IMR-90 (cell line): ENCODE measurements at regions not wholly inside any gene's neighbourhood (a gene's known extent, or its start where the extent isn't known, plus 50 kb on each side); places are given as distances from the start of the nearest gene placed in this dataset.

Experiments used
- ATAC-seq: fragments of 200-7000 bp; cut with Tn5 transposase; 2 replicates; pipeline ENCODE4 v1.9.1; 2020; ENCODE audit warnings: low read depth, mild to moderate bottlenecking, moderate library complexity
- BruUV-seq: library from RNA; stranded (reverse); fragments of 400-500 nt; replicated peaks from 2 replicates; lab custom pipeline; 2021; lab: Mats Ljungman, UMichigan
- CTCF ChIA-PET: fragments of 300-600 bp; formaldehyde crosslinking; extraction: SDS; loops from one replicate; lab custom pipeline; 2021; ENCODE audit warnings: antibody characterized with exemption; lab: Yijun Ruan, JAX
- POLR2A ChIA-PET: fragments of 300-600 bp; sonication (Branson Sonifier 250); formaldehyde crosslinking; loops from one replicate; lab custom pipeline; 2022; ENCODE audit warnings: antibody characterized with exemption; ENCODE audit not compliant: unreplicated experiment; lab: Charles Lee
- DNase-seq: peaks from one replicate; pipeline ENCODE4 v3.0.0; 2013
- H2AFZ ChIP-seq: replicated peaks from 2 replicates; pipeline ENCODE3; 2013; ENCODE audit warnings: low read length, mild to moderate bottlenecking; ENCODE audit not compliant: poor library complexity
- H2AK5ac ChIP-seq: 2 replicates; pipeline ENCODE4 v1.6.1; 2013; ENCODE audit warnings: low read depth, low read length, inconsistent platforms
- H2AK9ac ChIP-seq: replicated peaks from 2 replicates; pipeline ENCODE3; 2013; ENCODE audit warnings: mild to moderate bottlenecking, low read depth, low read length, moderate library complexity; ENCODE audit not compliant: poor library complexity
- H2BK120ac ChIP-seq: 2 replicates; pipeline ENCODE4 v1.6.1; 2013; ENCODE audit warnings: low read depth, low read length, inconsistent platforms
- H2BK15ac ChIP-seq: 3 replicates; pipeline ENCODE4 v1.6.1; 2013; ENCODE audit warnings: low read depth, low read length, inconsistent platforms
- H2BK20ac ChIP-seq: 2 replicates; pipeline ENCODE4 v1.6.1; 2013; ENCODE audit warnings: low read depth, mild to moderate bottlenecking, inconsistent platforms, low read length, moderate library complexity
- H2BK5ac ChIP-seq: 2 replicates; pipeline ENCODE4 v1.6.1; 2013; ENCODE audit warnings: mild to moderate bottlenecking, low read depth, low read length, inconsistent platforms; ENCODE audit not compliant: poor library complexity, severe bottlenecking
- H3K14ac ChIP-seq: replicated peaks from 2 replicates; pipeline ENCODE4 v1.6.1; 2013; ENCODE audit warnings: low read depth, low read length, inconsistent platforms
- H3K18ac ChIP-seq: 2 replicates; pipeline ENCODE4 v1.6.1; 2013; ENCODE audit warnings: low read depth, low read length, control low read depth
- H3K23ac ChIP-seq: 2 replicates; pipeline ENCODE4 v1.6.1; 2013; ENCODE audit warnings: low read depth, low read length, inconsistent platforms
- H3K27ac ChIP-seq: 2 replicates; pipeline ENCODE4 v1.5.1; 2013; ENCODE audit warnings: mild to moderate bottlenecking, control low read depth, low read length; ENCODE audit not compliant: insufficient read depth
- H3K27me3 ChIP-seq: 2 replicates; pipeline ENCODE4 v1.6.1; 2013; ENCODE audit warnings: low read length; ENCODE audit not compliant: control insufficient read depth, insufficient read depth
- H3K36me3 ChIP-seq: 2 replicates; pipeline ENCODE4 v1.6.1; 2013; ENCODE audit warnings: low read length, mixed read lengths; ENCODE audit not compliant: control insufficient read depth, insufficient read depth
- H3K4ac ChIP-seq: 2 replicates; pipeline ENCODE4 v1.6.1; 2013; ENCODE audit warnings: low read depth, low read length, inconsistent platforms
- H3K4me1 ChIP-seq: 2 replicates; pipeline ENCODE4 v1.6.1; 2013; ENCODE audit warnings: low read length, mixed read lengths; ENCODE audit not compliant: control insufficient read depth, insufficient read depth
- H3K4me2 ChIP-seq: 2 replicates; pipeline ENCODE4 v1.6.1; 2013; ENCODE audit warnings: low read depth, mild to moderate bottlenecking, control low read depth, low read length, moderate library complexity
- H3K4me3 ChIP-seq: 2 replicates; pipeline ENCODE4 v1.5.1; 2013; ENCODE audit warnings: low read depth, mild to moderate bottlenecking, control low read depth, low read length, moderate library complexity; ENCODE audit not compliant: insufficient read depth
- H3K56ac ChIP-seq: 2 replicates; pipeline ENCODE4 v1.6.1; 2013; ENCODE audit warnings: low read length, inconsistent platforms; ENCODE audit not compliant: insufficient read depth; ENCODE audit errors: extremely low read depth
- H3K79me1 ChIP-seq, 2 experiments: 2 replicates each; pipeline ENCODE4 v1.6.1; 2013; ENCODE audit warnings: low read length in 2 of 2, inconsistent platforms in 1 of 2, low read depth in 1 of 2
- H3K9ac ChIP-seq: 2 replicates; pipeline ENCODE4 v1.6.1; 2013; ENCODE audit warnings: low read depth, low read length, control low read depth
- H3K9me1 ChIP-seq: 2 replicates; pipeline ENCODE4 v1.6.1; 2013; ENCODE audit warnings: low read length, inconsistent platforms; ENCODE audit not compliant: insufficient read depth
- H3K9me3 ChIP-seq: 2 replicates; pipeline ENCODE4 v1.6.1; 2013; ENCODE audit warnings: low read length; ENCODE audit not compliant: control insufficient read depth, insufficient read depth
- H4K20me1 ChIP-seq: 2 replicates; pipeline ENCODE4 v1.6.1; 2013; ENCODE audit warnings: low read length, inconsistent platforms; ENCODE audit not compliant: insufficient read depth
- H4K5ac ChIP-seq: 2 replicates; pipeline ENCODE4 v1.6.1; 2013; ENCODE audit warnings: mild to moderate bottlenecking, low read depth, low read length, control low read depth
- H4K8ac ChIP-seq, 2 experiments: 2 replicates each; pipeline ENCODE4 v1.6.1; 2013; ENCODE audit warnings: low read depth in 2 of 2, low read length in 2 of 2, control low read depth in 1 of 2, inconsistent platforms in 1 of 2
- H4K91ac ChIP-seq: 2 replicates; pipeline ENCODE4 v1.6.1; 2013; ENCODE audit warnings: low read depth, low read length, inconsistent platforms; ENCODE audit not compliant: insufficient read depth
- BHLHE40 ChIP-seq: fragments of 150-350 bp; IDR thresholded peaks from 2 replicates; pipeline ENCODE4 v1.6.1; 2016; ENCODE audit warnings: mild to moderate bottlenecking, low read depth, low read length
- CEBPB ChIP-seq: IDR thresholded peaks from 2 replicates; pipeline ENCODE4 v1.6.1; 2012; ENCODE audit warnings: low read depth, low read length, improper control_type of control experiment
- CHD1 ChIP-seq: IDR thresholded peaks from 2 replicates; pipeline ENCODE4 v1.6.1; 2012; ENCODE audit warnings: low read depth, low read length, improper control_type of control experiment
- FOS ChIP-seq: fragments of 150-350 bp; IDR thresholded peaks from 2 replicates; pipeline ENCODE4 v1.6.1; 2016; ENCODE audit warnings: low read depth, low read length
- MAFK ChIP-seq: IDR thresholded peaks from 2 replicates; pipeline ENCODE4 v1.6.1; 2012; ENCODE audit warnings: low read depth, low read length, improper control_type of control experiment
- MAZ ChIP-seq: IDR thresholded peaks from 2 replicates; pipeline ENCODE4 v1.6.1; 2012; ENCODE audit warnings: low read depth, mild to moderate bottlenecking, low read length, improper control_type of control experiment, moderate library complexity, borderline replicate concordance
- MXI1 ChIP-seq: IDR thresholded peaks from 2 replicates; pipeline ENCODE4 v1.6.1; 2012; ENCODE audit warnings: low read depth, mild to moderate bottlenecking, low read length, moderate library complexity, borderline replicate concordance
- NFE2L2 ChIP-seq: fragments of 150-350 bp; IDR thresholded peaks from 2 replicates; pipeline ENCODE4 v1.6.1; 2016; ENCODE audit warnings: low read depth, mild to moderate bottlenecking, low read length
- POLR2A ChIP-seq: IDR thresholded peaks from 2 replicates; pipeline ENCODE4 v1.6.1; 2012; ENCODE audit warnings: mild to moderate bottlenecking, low read depth, low read length
- RAD21 ChIP-seq: IDR thresholded peaks from 2 replicates; pipeline ENCODE4 v1.6.1; 2012; ENCODE audit warnings: low read length, improper control_type of control experiment
- RCOR1 ChIP-seq: IDR thresholded peaks from 2 replicates; pipeline ENCODE4 v1.6.1; 2012; ENCODE audit warnings: mild to moderate bottlenecking, low read length, improper control_type of control experiment; ENCODE audit not compliant: insufficient replicate concordance
- RFX5 ChIP-seq: IDR thresholded peaks from 2 replicates; pipeline ENCODE4 v1.8.0; 2012; ENCODE audit warnings: low read depth, mild to moderate bottlenecking, low read length, moderate library complexity
- SMC3 ChIP-seq: fragments of 150-350 bp; IDR thresholded peaks from 2 replicates; pipeline ENCODE4 v1.6.1; 2016; ENCODE audit warnings: low read depth, mild to moderate bottlenecking, antibody characterized with exemption, low read length, moderate library complexity
- WGBS, 2 experiments: methylation state at CpG; one replicate each; pipeline versions ENCODE4 v1.1.5 to v1.1.7; 2013; ENCODE audit warnings: missing lambda C conversion rate in 2 of 2; ENCODE audit not compliant: insufficient read length in 1 of 2; ENCODE audit errors: extremely low coverage in 2 of 2; 5-methylcytosine and 5-hydroxymethylcytosine counted together
- dilution Hi-C: fragments of 300-500 bp; cut with HindIII; formaldehyde crosslinking; loops from one replicate; pipeline ENCODE4 v1.14.3; 2018; ENCODE audit warnings: low sequenced_read_pairs; ENCODE audit not compliant: unreplicated experiment
- in situ Hi-C: fragments of 300-500 bp; cut with MboI; formaldehyde crosslinking; loops from 3 replicates; pipeline ENCODE4 v1.14.3; 2019; ENCODE audit warnings: low sequenced_read_pairs, inconsistent platforms, mixed read lengths
- intact Hi-C: fragments of 100-400 bp; cut with micrococcal nuclease; formaldehyde crosslinking; loops from 2 replicates; pipeline ENCODE4 v1.10.0; 2022
- TF ChIP-seq, protein P1 (sequence below): conservative IDR thresholded peaks from 2 replicates; pipeline ENCODE4 v1.5.1; 2012; ENCODE audit warnings: mild to moderate bottlenecking, low read depth, low read length, improper control_type of control experiment
- TF ChIP-seq, protein P2 (sequence below): fragments of 150-350 bp; IDR thresholded peaks from 2 replicates; pipeline ENCODE4 v1.6.1; 2016; ENCODE audit warnings: low read depth, mild to moderate bottlenecking, low read length, moderate library complexity, borderline replicate concordance

DNA sequence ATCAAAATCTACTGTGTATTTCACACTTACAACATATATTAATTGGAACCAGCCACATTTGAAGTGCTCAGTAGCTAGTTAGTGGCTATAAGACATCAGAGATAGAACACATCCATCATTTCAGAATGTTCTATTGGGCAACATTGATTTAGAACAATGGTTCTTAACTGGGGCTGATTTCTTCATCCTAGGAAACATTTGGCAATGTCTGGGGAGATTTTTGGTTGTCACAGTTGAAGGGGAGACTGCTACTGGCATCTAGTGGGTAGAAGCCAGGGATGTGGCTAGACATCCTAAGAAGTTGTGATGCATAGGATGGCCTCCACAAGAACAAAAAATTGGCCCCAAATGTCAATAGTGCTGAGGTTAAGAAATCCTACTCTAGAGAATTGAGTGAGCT lies 132.5 kb downstream of the OLIG3 start (continued):
- TF ChIP-seq, protein P1, sequence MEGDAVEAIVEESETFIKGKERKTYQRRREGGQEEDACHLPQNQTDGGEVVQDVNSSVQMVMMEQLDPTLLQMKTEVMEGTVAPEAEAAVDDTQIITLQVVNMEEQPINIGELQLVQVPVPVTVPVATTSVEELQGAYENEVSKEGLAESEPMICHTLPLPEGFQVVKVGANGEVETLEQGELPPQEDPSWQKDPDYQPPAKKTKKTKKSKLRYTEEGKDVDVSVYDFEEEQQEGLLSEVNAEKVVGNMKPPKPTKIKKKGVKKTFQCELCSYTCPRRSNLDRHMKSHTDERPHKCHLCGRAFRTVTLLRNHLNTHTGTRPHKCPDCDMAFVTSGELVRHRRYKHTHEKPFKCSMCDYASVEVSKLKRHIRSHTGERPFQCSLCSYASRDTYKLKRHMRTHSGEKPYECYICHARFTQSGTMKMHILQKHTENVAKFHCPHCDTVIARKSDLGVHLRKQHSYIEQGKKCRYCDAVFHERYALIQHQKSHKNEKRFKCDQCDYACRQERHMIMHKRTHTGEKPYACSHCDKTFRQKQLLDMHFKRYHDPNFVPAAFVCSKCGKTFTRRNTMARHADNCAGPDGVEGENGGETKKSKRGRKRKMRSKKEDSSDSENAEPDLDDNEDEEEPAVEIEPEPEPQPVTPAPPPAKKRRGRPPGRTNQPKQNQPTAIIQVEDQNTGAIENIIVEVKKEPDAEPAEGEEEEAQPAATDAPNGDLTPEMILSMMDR = no peak
- TF ChIP-seq RAD21 (no peak), NFE2L2 (no peak)

DNA sequence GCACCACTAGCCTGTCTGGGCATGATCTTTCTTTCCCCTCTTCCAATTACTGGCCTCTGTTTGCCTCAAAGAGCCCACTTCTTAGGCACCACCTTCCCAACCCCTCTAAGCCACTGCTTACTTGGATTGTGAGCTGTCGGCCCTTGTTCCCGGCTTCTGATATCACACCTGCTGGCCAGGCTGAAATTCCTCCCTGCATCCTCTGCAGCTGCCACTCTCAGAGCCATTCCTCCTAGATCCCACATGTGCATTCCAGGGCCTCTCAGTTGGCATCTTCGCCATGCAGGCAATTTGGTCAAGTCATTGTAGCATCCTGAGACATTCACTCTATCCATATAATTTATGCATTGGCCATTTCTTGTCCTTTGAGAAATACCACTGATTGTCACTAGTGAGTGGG lies 135.9 kb downstream of the OLIG3 start:
- Histone ChIP-seq H3K14ac (no peak overlapping the region), H2AFZ (no peak overlapping the region), H4K91ac (no peak overlapping the region), H3K4me3 (no peak overlapping the region), H3K36me3 (no peaks in the 10 kb centered on the region), H3K9me3 (no peaks in the 10 kb centered on the region), H2AK9ac (no peak overlapping the region), H4K5ac (no peak overlapping the region), H3K79me1 (no peaks in the 10 kb centered on the region), H3K4me1 (no peaks in the 10 kb centered on the region), H3K27me3 (peaks cover 3% of the 10 kb centered on the region), H4K20me1 (no peaks in the 10 kb centered on the region), H3K4me2 (no peak overlapping the region), H2BK20ac (no peak overlapping the region), H2BK15ac (no peak overlapping the region), H3K4ac (no peak overlapping the region), H3K18ac (no peak overlapping the region), H2AK5ac (no peak overlapping the region), H3K9ac (no peak overlapping the region), H3K27ac (no peak overlapping the region), H2BK5ac (no peak overlapping the region), H3K9me1 (no peaks in the 10 kb centered on the region), H3K23ac (no peak overlapping the region), H4K8ac (no peak overlapping the region), H2BK120ac (no peak overlapping the region), H3K56ac (no peak overlapping the region)
- POLR2A ChIA-PET = no interaction called here
- DNase-seq = no peak
- in situ Hi-C loops (no loop called here), intact Hi-C loops (no loop called here), dilution Hi-C loops (no loop called here)
- no TSS peak for BruUV-seq
- CTCF ChIA-PET = no interaction called here
- ATAC-seq = no peak
- WGBS, 2 experiments = 33% methylated on average over 1 of the region's 3 CpGs; no CpG with 5 or more reads in 1 of the 2 experiments
- TF ChIP-seq MAFK = no peak
- no peak for TF ChIP-seq RFX5
- TF ChIP-seq CEBPB = no peak
- TF ChIP-seq BHLHE40 = no peak
- no peak for TF ChIP-seq NFE2L2
- TF ChIP-seq, protein P2, sequence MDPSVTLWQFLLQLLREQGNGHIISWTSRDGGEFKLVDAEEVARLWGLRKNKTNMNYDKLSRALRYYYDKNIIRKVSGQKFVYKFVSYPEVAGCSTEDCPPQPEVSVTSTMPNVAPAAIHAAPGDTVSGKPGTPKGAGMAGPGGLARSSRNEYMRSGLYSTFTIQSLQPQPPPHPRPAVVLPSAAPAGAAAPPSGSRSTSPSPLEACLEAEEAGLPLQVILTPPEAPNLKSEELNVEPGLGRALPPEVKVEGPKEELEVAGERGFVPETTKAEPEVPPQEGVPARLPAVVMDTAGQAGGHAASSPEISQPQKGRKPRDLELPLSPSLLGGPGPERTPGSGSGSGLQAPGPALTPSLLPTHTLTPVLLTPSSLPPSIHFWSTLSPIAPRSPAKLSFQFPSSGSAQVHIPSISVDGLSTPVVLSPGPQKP = no peak
- TF ChIP-seq MXI1 = no peak
- no peak for TF ChIP-seq RCOR1
- no peak for TF ChIP-seq FOS
- no peak for TF ChIP-seq CHD1
- TF ChIP-seq RAD21 = no peak
- TF ChIP-seq POLR2A = no peak
- TF ChIP-seq MAZ = no peak
- TF ChIP-seq SMC3 = no peak
